ENCODE measurements at regions not wholly inside any gene's neighbourhood (a gene's known extent, or its start where the extent isn't known, plus 50 kb on each side); places are given as distances from the start of the nearest gene placed in this dataset.

DNA sequence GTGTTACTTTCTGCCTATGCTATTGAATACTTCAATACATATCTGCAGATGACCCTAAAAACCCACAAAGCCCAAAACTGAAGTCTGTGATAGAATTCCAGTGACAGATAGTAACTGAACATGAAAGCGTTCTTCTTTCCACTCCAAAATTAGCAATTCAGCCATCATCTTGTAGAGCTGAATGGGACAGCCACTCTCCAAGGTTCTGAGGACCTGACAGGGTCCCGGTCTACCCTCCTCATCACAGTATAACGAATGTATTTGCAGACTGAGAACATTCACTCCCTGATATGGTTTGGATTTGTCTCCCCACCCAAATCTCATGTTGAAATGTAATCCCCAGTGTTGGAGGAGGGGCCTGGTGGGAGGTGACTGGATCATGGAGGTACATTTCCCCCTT, 189.5 kb downstream of the MTCL1 start:
- no peak for ATAC-seq
- no TSS peak for BruUV-seq (replicated peaks)
- Histone ChIP-seq H4K20me1 (ENCODE audit: insufficient read depth, low read length) (no peaks in the 10 kb centered on the region), H3K79me2 (ENCODE audit: insufficient read depth, low read length) (no peaks in the 10 kb centered on the region), H2AFZ (ENCODE audit: low read length) (no peak overlapping the region), H3K4me2 (ENCODE audit: low read depth, low read length) (no peak overlapping the region), H3K9me3 (ENCODE audit: low read length) (no peaks in the 10 kb centered on the region), H3K9ac (ENCODE audit: insufficient read depth, low read depth, low read length) (no peak overlapping the region), H3K27ac (ENCODE audit: extremely low read length, insufficient read depth, low read length) (no peak overlapping the region), H3K4me3 (replicated peaks in 1 of 3; ENCODE audit: insufficient read depth in 1 of 3, low read depth in 2 of 3, low read length in 3 of 3) (no peak overlapping the region), H3K27me3 (ENCODE audit: control insufficient read depth in 1 of 2, insufficient read depth in 2 of 2, low read length in 2 of 2) (no peaks in the 10 kb centered on the region), H3K36me3 (replicated peaks in 1 of 2; ENCODE audit: control insufficient read depth in 1 of 2, insufficient read depth in 2 of 2, low read length in 2 of 2) (no peaks in the 10 kb centered on the region), H3K4me1 (ENCODE audit: insufficient read depth, low read length) (peaks cover 10% of the 10 kb centered on the region)
- intact Hi-C loops (cut with micrococcal nuclease; ENCODE audit: unreplicated experiment), result loop anchor here (10.0 kb wide), 1 partner anchor 1110 kb away; no protein-coding TSS in a partner anchor
- POLR2A ChIA-PET, result no interaction called here
- TF ChIP-seq, protein P1, sequence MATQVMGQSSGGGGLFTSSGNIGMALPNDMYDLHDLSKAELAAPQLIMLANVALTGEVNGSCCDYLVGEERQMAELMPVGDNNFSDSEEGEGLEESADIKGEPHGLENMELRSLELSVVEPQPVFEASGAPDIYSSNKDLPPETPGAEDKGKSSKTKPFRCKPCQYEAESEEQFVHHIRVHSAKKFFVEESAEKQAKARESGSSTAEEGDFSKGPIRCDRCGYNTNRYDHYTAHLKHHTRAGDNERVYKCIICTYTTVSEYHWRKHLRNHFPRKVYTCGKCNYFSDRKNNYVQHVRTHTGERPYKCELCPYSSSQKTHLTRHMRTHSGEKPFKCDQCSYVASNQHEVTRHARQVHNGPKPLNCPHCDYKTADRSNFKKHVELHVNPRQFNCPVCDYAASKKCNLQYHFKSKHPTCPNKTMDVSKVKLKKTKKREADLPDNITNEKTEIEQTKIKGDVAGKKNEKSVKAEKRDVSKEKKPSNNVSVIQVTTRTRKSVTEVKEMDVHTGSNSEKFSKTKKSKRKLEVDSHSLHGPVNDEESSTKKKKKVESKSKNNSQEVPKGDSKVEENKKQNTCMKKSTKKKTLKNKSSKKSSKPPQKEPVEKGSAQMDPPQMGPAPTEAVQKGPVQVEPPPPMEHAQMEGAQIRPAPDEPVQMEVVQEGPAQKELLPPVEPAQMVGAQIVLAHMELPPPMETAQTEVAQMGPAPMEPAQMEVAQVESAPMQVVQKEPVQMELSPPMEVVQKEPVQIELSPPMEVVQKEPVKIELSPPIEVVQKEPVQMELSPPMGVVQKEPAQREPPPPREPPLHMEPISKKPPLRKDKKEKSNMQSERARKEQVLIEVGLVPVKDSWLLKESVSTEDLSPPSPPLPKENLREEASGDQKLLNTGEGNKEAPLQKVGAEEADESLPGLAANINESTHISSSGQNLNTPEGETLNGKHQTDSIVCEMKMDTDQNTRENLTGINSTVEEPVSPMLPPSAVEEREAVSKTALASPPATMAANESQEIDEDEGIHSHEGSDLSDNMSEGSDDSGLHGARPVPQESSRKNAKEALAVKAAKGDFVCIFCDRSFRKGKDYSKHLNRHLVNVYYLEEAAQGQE (IDR thresholded peaks at IDR 0.05; ENCODE audit: borderline replicate concordance in 1 of 2, low read depth in 1 of 2, low read length in 2 of 2), result peak in 1 of 2 experiments; percentile 45; a peak in 1 of 4 replicates
- TF ChIP-seq, protein P2, sequence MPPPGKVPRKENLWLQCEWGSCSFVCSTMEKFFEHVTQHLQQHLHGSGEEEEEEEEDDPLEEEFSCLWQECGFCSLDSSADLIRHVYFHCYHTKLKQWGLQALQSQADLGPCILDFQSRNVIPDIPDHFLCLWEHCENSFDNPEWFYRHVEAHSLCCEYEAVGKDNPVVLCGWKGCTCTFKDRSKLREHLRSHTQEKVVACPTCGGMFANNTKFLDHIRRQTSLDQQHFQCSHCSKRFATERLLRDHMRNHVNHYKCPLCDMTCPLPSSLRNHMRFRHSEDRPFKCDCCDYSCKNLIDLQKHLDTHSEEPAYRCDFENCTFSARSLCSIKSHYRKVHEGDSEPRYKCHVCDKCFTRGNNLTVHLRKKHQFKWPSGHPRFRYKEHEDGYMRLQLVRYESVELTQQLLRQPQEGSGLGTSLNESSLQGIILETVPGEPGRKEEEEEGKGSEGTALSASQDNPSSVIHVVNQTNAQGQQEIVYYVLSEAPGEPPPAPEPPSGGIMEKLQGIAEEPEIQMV (CRISPR knock-in tag; IDR thresholded peaks at IDR 0.05; ENCODE audit: low read depth), result no peak
- in situ Hi-C loops (cut with HindIII; ENCODE audit: extremely low pct_ligation_motif_present, low pct_unique_long_range_greater_than_20kb), result no loop called here
- 30% methylated on average over 3 of the region's 3 CpGs for WGBS (ENCODE audit: low lambda C conversion rate)
- FAIRE-seq, result no peak
- CTCF ChIA-PET (ENCODE audit: low intra/inter-chr PET ratio, low total read pairs), result no interaction called here
- DNase-seq (ENCODE audit: low spot score), result no peak

DNA sequence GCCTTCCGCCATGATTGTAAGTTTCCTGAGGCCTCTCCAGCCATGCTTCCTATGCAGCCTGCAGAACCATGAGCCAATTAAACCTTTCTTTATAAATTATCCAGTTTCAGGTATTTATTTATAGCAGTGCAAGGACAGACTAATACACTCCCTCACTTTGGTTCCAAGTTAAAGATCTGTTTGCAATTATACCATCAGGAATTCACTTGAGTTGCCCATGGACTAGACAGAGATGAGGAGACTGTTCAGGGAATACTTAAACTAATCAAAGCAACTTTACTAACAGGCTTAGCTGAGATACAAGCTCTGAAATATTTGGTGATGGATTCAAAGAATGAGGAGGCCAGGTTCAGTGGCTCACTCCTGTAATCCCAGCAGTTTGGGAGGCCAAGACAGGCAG, 190.0 kb downstream of the MTCL1 start:
- Histone ChIP-seq H3K27me3 (ENCODE audit: control insufficient read depth in 1 of 2, insufficient read depth in 2 of 2, low read length in 2 of 2) (no peaks in the 10 kb centered on the region), H3K36me3 (replicated peaks in 1 of 2; ENCODE audit: control insufficient read depth in 1 of 2, insufficient read depth in 2 of 2, low read length in 2 of 2) (no peaks in the 10 kb centered on the region), H2AFZ (ENCODE audit: low read length) (no peak overlapping the region), H4K20me1 (ENCODE audit: insufficient read depth, low read length) (no peaks in the 10 kb centered on the region), H3K79me2 (ENCODE audit: insufficient read depth, low read length) (no peaks in the 10 kb centered on the region), H3K9ac (ENCODE audit: insufficient read depth, low read depth, low read length) (no peak overlapping the region), H3K27ac (ENCODE audit: extremely low read length, insufficient read depth, low read length) (no peak overlapping the region), H3K4me3 (replicated peaks in 1 of 3; ENCODE audit: insufficient read depth in 1 of 3, low read depth in 2 of 3, low read length in 3 of 3) (no peak overlapping the region), H3K9me3 (ENCODE audit: low read length) (no peaks in the 10 kb centered on the region), H3K4me1 (ENCODE audit: insufficient read depth, low read length) (peaks cover 10% of the 10 kb centered on the region), H3K4me2 (ENCODE audit: low read depth, low read length) (no peak overlapping the region)
- ChIA-PET POLR2A (no interaction called here), CTCF (ENCODE audit: low intra/inter-chr PET ratio, low total read pairs) (no interaction called here)
- 100% methylated on average over 1 of the region's 1 CpG for WGBS (ENCODE audit: low lambda C conversion rate)
- intact Hi-C loops (cut with micrococcal nuclease; ENCODE audit: unreplicated experiment) (loop anchor here (10.0 kb wide), 1 partner anchor 1109 kb away; no protein-coding TSS in a partner anchor), in situ Hi-C loops (cut with HindIII; ENCODE audit: extremely low pct_ligation_motif_present, low pct_unique_long_range_greater_than_20kb) (no loop called here)
- FAIRE-seq, result no peak
- ATAC-seq, result no peak
- no TSS peak for BruUV-seq (replicated peaks)
- DNase-seq (ENCODE audit: low spot score), result no peak
- TF ChIP-seq PAWR (CRISPR knock-in tag; IDR thresholded peaks at IDR 0.05; ENCODE audit: borderline replicate concordance) (no peak), AHR (CRISPR knock-in tag; IDR thresholded peaks at IDR 0.05) (no peak), ZFX (CRISPR knock-in tag; IDR thresholded peaks at IDR 0.05; ENCODE audit: low read depth) (no peak), SNAPC2 (CRISPR knock-in tag; IDR thresholded peaks at IDR 0.05) (no peak), ZNF672 (CRISPR knock-in tag; IDR thresholded peaks at IDR 0.05) (no peak), MEIS1 (CRISPR knock-in tag; IDR thresholded peaks at IDR 0.05; ENCODE audit: borderline replicate concordance) (no peak), IRX3 (CRISPR knock-in tag; IDR thresholded peaks at IDR 0.05; ENCODE audit: borderline replicate concordance, low read depth) (no peak)
- TF ChIP-seq, protein P3, sequence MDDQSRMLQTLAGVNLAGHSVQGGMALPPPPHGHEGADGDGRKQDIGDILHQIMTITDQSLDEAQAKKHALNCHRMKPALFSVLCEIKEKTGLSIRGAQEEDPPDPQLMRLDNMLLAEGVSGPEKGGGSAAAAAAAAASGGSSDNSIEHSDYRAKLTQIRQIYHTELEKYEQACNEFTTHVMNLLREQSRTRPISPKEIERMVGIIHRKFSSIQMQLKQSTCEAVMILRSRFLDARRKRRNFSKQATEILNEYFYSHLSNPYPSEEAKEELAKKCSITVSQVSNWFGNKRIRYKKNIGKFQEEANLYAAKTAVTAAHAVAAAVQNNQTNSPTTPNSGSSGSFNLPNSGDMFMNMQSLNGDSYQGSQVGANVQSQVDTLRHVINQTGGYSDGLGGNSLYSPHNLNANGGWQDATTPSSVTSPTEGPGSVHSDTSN (CRISPR knock-in tag; IDR thresholded peaks at IDR 0.05; ENCODE audit: borderline replicate concordance), result no peak
- TF ChIP-seq, protein P4, sequence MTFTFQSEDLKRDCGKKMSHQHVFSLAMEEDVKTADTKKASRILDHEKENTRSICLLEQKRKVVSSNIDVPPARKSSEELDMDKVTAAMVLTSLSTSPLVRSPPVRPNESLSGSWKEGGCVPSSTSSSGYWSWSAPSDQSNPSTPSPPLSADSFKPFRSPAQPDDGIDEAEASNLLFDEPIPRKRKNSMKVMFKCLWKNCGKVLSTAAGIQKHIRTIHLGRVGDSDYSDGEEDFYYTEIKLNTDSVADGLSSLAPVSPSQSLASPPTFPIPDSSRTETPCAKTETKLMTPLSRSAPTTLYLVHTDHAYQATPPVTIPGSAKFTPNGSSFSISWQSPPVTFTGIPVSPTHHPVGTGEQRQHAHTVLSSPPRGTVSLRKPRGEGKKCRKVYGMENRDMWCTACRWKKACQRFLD (CRISPR knock-in tag; IDR thresholded peaks at IDR 0.05; ENCODE audit: borderline replicate concordance), result no peak
